ENCODE measurements at regions not wholly inside any gene's neighbourhood (a gene's known extent, or its start where the extent isn't known, plus 50 kb on each side); places are given as distances from the start of the nearest gene placed in this dataset.

- DNase-seq (ENCODE audit: low read depth in 2 of 2) = no peak
Observed at GRCh38 chr18:73962256-73962655, 185.4 kb downstream of the FBXO15 start.

GRCh38 chr18:73961804-73962203 is 185.8 kb downstream of the FBXO15 start:
- DNase-seq (ENCODE audit: low read depth in 2 of 2) = no peak

GRCh38 chr18:73959352-73959751 is 188.3 kb downstream of the FBXO15 start:
- no peak for DNase-seq (ENCODE audit: low read depth in 2 of 2)

GRCh38 chr18:73954268-73954667 is 193.4 kb downstream of the FBXO15 start:
- DNase-seq (ENCODE audit: low read depth in 2 of 2) = no peak

- DNase-seq (ENCODE audit: low read depth in 2 of 2) = no peak
Observed at GRCh38 chr18:73952296-73952946, 195.2 kb downstream of the FBXO15 start.

GRCh38 chr18:73950116-73950700 is 197.4 kb downstream of the FBXO15 start:
- DNase-seq (ENCODE audit: low read depth in 2 of 2) = no peak

- DNase-seq (ENCODE audit: low read depth in 2 of 2) = no peak
Observed at GRCh38 chr18:73948497-73948896, 199.1 kb downstream of the FBXO15 start.

GRCh38 chr18:73948084-73948483 is 199.6 kb downstream of the FBXO15 start:
- DNase-seq (ENCODE audit: low read depth in 2 of 2) = no peak

- no peak for DNase-seq (ENCODE audit: low read depth in 2 of 2)
Observed at GRCh38 chr18:73947180-73947921, 200.3 kb downstream of the FBXO15 start.

- DNase-seq (ENCODE audit: low read depth in 2 of 2) = no peak
Observed at GRCh38 chr18:73945130-73945792, 202.4 kb downstream of the FBXO15 start.

- DNase-seq (ENCODE audit: low read depth in 2 of 2) = no peak
Observed at GRCh38 chr18:73944715-73945114, 202.9 kb downstream of the FBXO15 start.

GRCh38 chr18:73943763-73944162 is 203.9 kb downstream of the FBXO15 start:
- no peak for DNase-seq (ENCODE audit: low read depth in 2 of 2)

- no peak for DNase-seq (ENCODE audit: low read depth in 2 of 2)
Observed at GRCh38 chr18:73942956-73943355, 204.7 kb downstream of the FBXO15 start.

GRCh38 chr18:73942081-73942625 is 205.5 kb downstream of the FBXO15 start:
- no peak for DNase-seq (ENCODE audit: low read depth in 2 of 2)

GRCh38 chr18:73940721-73941120 is 206.9 kb downstream of the FBXO15 start:
- no peak for DNase-seq (ENCODE audit: low read depth in 2 of 2)

- DNase-seq (ENCODE audit: low read depth in 2 of 2) = no peak
Observed at GRCh38 chr18:73939391-73939790, 208.2 kb downstream of the FBXO15 start.

GRCh38 chr18:73933685-73934084 is 213.9 kb downstream of the FBXO15 start:
- DNase-seq (ENCODE audit: low read depth in 2 of 2) = no peak

- no peak for DNase-seq (ENCODE audit: low read depth in 2 of 2)
Observed at GRCh38 chr18:73932976-73933375, 214.7 kb downstream of the FBXO15 start.

GRCh38 chr18:73927496-73927895 is 220.1 kb downstream of the FBXO15 start:
- DNase-seq (ENCODE audit: low read depth in 2 of 2) = no peak

- no peak for DNase-seq (ENCODE audit: low read depth in 2 of 2)
Observed at GRCh38 chr18:73924836-73925235, 222.8 kb downstream of the FBXO15 start.

- no peak for DNase-seq (ENCODE audit: low read depth in 2 of 2)
Observed at GRCh38 chr18:73924307-73924706, 223.3 kb downstream of the FBXO15 start.

- no peak for DNase-seq (ENCODE audit: low read depth in 2 of 2)
Observed at GRCh38 chr18:73923866-73924265, 223.8 kb downstream of the FBXO15 start.

Measured in stimulated activated CD8-positive, alpha-beta memory T cell treated with anti-CD3 and anti-CD28 coated beads, Interleukin-2, amount 100 ng/mL, for 1 hour (primary cell).